ENCODE measurements at regions not wholly inside any gene's neighbourhood (a gene's known extent, or its start where the extent isn't known, plus 50 kb on each side); places are given as distances from the start of the nearest gene placed in this dataset.

GRCh38 chr17:12390631-12391030 is 275.1 kb upstream of the MYOCD start:
- DNase-seq (ENCODE audit: low read depth): no peak
- TF ChIP-seq, protein P1, sequence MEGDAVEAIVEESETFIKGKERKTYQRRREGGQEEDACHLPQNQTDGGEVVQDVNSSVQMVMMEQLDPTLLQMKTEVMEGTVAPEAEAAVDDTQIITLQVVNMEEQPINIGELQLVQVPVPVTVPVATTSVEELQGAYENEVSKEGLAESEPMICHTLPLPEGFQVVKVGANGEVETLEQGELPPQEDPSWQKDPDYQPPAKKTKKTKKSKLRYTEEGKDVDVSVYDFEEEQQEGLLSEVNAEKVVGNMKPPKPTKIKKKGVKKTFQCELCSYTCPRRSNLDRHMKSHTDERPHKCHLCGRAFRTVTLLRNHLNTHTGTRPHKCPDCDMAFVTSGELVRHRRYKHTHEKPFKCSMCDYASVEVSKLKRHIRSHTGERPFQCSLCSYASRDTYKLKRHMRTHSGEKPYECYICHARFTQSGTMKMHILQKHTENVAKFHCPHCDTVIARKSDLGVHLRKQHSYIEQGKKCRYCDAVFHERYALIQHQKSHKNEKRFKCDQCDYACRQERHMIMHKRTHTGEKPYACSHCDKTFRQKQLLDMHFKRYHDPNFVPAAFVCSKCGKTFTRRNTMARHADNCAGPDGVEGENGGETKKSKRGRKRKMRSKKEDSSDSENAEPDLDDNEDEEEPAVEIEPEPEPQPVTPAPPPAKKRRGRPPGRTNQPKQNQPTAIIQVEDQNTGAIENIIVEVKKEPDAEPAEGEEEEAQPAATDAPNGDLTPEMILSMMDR (IDR thresholded peaks at IDR 0.05; ENCODE audit: control insufficient read depth, extremely low read depth, insufficient read depth): no peak
- no peak overlapping the region for H3K4me3 ChIP-seq (ENCODE audit: low read depth, low read length)

DNA sequence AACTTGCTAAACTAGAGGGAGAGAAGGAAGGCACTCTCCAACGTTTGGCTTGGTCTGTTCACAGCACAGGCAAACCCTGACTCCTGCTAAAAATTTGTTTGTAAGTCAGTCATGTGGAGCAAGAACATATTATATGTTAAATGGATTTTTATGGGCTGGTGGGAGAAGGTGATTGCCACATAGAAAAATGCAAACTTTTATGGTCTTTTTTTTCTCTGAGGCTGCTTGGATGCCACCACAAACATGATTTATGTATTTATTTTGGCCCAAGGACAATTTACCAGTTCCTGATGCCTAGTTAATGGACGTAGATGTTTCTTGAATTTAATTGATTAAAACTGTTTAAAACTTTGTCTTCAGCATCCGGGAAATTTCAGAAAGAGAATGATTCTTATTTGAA is 274.2 kb upstream of the MYOCD start:
- DNase-seq (ENCODE audit: low read depth): peak; percentile 50
- H3K4me3 ChIP-seq (ENCODE audit: low read depth, low read length): no peak overlapping the region
- TF ChIP-seq, protein P1 (IDR thresholded peaks at IDR 0.05; ENCODE audit: control insufficient read depth, extremely low read depth, insufficient read depth): no peak

- TF ChIP-seq, protein P1 (IDR thresholded peaks at IDR 0.05; ENCODE audit: control insufficient read depth, extremely low read depth, insufficient read depth): peak; percentile 61
- no peak for DNase-seq (ENCODE audit: low read depth)
- no peak overlapping the region for H3K4me3 ChIP-seq (ENCODE audit: low read depth, low read length)
Observed at GRCh38 chr17:12395733-12396354, 269.8 kb upstream of the MYOCD start.

GRCh38 chr17:12398441-12399051 is 267.1 kb upstream of the MYOCD start:
- TF ChIP-seq, protein P1 (IDR thresholded peaks at IDR 0.05; ENCODE audit: control insufficient read depth, extremely low read depth, insufficient read depth): no peak
- no peak overlapping the region for H3K4me3 ChIP-seq (ENCODE audit: low read depth, low read length)
- DNase-seq (ENCODE audit: low read depth): no peak

- TF ChIP-seq, protein P1 (IDR thresholded peaks at IDR 0.05; ENCODE audit: control insufficient read depth, extremely low read depth, insufficient read depth): no peak
- H3K4me3 ChIP-seq (ENCODE audit: low read depth, low read length): no peak overlapping the region
- DNase-seq (ENCODE audit: low read depth): no peak
Observed at GRCh38 chr17:12402963-12403622, 262.6 kb upstream of the MYOCD start.

DNA sequence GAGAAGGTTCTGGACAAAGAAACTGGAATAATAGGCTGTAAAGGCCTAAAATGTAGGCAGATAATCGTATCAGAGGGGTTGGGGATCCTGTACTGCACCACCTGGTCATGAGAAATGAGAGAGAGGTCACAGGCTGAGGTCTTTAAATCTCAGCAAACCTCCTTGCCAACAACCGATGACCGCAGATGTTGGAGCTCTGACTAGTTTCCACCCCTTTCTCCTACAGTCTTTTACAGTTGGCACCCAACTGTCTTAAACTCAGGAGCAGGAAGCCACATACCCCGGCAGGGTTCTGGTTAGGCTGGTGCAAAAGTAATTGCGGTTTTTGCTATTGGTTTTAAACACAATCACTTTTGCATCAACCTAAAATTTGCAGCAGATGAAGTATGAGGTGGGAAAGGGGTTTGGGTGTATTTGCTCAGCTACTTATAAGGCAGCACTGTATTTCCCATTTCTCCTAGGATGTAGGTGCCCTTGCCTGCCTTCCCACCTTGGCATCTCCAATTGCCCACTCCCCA is 261.8 kb upstream of the MYOCD start:
- no peak overlapping the region for H3K4me3 ChIP-seq (ENCODE audit: low read depth, low read length)
- TF ChIP-seq, protein P1 (IDR thresholded peaks at IDR 0.05; ENCODE audit: control insufficient read depth, extremely low read depth, insufficient read depth): no peak
- DNase-seq (ENCODE audit: low read depth): no peak

All from LNCaP clone FGC (cell line).